ENCODE measurements at regions not wholly inside any gene's neighbourhood (a gene's known extent, or its start where the extent isn't known, plus 50 kb on each side); places are given as distances from the start of the nearest gene placed in this dataset.
"Not testable (repeated sequence)": the region's sequence is repeated elsewhere in the genome, so short reads cannot be mapped to it uniquely, and the experiment has no call there.

- not testable (repeated sequence) for DNase-seq
Measured at GRCh38 chr7:159335181-159335926, 190.7 kb upstream of the VIPR2 start.

- not testable (repeated sequence) for DNase-seq
Measured at GRCh38 chr7:159332854-159333479, 188.3 kb upstream of the VIPR2 start.

- DNase-seq = no peak
Measured at GRCh38 chr7:159331462-159331861, 186.8 kb upstream of the VIPR2 start.

DNA sequence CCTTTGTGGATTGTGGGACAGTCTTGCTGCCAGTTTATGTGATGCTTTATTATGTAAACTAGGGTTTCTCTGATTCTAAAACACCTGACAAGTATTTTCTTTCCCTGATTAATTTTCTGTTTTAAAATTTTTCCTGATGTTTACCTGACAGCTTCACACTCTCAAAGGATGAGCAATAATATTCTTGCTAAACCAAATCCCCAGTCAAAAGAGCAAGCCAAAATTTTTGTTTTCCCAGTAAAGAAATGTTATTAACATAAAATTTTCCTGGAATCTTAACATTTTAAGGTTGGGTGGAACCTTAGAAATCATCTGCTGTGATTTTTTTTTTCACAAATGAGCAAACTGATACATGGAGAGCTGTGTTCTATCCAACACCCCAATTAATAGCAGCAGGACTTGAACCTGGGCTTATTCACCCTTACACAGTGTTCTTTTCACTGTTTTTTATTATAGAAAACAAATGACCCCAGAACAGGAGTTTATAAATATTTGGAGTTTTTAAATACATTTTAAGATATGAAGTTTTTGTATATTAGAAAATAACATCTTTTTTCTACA lies 185.2 kb upstream of the VIPR2 start:
- no peak for DNase-seq

GRCh38 chr7:159328096-159328495 lies 183.4 kb upstream of the VIPR2 start:
- DNase-seq = no peak

- DNase-seq = no peak
Measured at GRCh38 chr7:159323359-159323758, 178.7 kb upstream of the VIPR2 start.

DNA sequence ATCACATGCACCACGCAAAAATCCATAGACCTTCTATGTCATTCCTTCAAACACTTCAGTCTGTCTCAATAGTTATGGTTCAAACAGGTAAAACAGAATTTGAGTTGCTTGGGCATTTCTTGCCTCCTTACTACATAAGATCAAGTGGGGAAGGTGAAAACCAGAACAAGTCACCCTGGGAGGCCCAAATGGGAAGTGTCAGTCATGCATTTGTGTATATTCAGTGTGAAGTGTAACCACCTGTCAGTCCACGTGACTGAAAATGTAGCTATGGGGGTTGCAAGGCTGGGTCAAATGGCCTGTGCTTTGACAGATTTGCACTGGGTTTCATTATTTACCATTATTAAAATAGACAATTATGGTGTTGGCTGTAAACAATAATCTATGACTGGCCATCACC lies 176.6 kb upstream of the VIPR2 start:
- no peak for DNase-seq

- DNase-seq = no peak
Measured at GRCh38 chr7:159318682-159319351, 174.2 kb upstream of the VIPR2 start.

DNA sequence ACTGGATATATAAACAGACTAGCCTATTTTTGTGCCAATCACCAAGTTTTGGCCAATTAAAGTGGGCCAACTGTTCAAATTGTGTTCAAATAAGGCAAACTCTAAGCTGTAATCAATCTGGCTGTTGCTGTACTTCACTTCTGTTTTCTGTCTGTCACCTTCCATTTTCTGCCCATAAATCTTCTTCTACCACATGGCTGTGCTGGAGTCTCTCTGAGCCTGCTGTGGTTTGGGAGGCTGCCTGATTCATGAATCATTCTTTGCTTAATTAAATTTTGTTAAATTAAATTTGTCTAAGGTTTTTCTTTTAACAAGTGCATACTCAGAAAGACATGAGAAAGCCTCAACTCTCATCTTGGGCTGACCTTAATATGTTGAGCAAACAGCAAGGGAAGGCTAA lies 172.6 kb upstream of the VIPR2 start:
- no peak for DNase-seq

DNA sequence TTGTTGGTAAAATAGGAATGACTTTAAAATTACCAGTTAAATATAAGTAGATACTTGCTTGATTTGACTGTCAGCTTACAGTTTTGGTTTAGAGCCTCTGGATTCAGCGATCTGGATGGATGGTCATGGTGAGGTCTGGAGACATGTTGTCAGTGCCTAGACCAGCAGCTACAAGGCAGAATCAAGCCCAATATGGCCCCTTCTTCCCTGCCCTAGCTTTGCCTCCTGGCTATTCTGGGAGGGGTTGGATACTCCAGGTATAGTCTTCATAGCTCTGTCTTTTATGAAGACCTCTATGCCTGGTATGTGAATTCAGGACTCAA lies 166.5 kb upstream of the VIPR2 start:
- DNase-seq = no peak

GRCh38 chr7:159310457-159311171 lies 165.9 kb upstream of the VIPR2 start:
- no peak for DNase-seq

DNA sequence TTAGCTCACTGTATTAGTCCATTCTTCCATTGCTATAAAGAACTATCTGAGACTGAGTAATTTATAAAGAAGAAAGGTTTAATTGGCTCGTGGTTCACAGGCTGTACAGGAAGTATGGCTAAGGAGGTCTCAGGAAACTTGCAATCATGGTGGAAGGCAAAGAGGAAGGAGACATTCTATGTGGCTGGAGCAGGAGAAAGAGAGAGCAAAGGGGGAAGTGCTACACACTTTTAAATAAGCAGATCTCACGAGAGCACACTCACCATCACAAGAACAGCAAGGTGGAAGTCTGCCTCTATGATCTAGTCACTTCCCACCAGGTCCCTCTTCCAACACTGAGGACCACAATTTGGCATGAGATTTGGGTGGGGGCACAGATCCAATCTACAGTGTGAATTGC lies 164.5 kb upstream of the VIPR2 start:
- DNase-seq = not testable (repeated sequence)

GRCh38 chr7:159306012-159306411 lies 161.3 kb upstream of the VIPR2 start:
- DNase-seq = no peak

- DNase-seq = not testable (repeated sequence)
Measured at GRCh38 chr7:159305185-159305584, 160.5 kb upstream of the VIPR2 start.

DNA sequence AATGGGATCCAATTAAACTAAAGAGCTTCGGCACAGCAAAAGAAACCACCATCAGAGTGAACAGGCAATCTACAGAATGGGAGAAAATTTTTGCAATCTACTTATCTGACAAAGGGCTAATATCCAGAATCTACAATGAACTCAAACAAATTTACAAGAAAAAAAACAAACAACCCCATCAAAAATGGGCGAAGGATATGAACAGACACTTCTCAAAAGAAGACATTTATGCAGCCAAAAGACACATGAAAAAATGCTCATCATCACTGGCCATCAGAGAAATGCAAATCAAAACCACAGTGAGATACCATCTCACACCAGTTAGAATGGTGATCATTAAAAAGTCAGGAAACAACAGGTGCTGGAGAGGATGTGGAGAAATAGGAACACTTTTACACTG lies 158.8 kb upstream of the VIPR2 start:
- not testable (repeated sequence) for DNase-seq

DNA sequence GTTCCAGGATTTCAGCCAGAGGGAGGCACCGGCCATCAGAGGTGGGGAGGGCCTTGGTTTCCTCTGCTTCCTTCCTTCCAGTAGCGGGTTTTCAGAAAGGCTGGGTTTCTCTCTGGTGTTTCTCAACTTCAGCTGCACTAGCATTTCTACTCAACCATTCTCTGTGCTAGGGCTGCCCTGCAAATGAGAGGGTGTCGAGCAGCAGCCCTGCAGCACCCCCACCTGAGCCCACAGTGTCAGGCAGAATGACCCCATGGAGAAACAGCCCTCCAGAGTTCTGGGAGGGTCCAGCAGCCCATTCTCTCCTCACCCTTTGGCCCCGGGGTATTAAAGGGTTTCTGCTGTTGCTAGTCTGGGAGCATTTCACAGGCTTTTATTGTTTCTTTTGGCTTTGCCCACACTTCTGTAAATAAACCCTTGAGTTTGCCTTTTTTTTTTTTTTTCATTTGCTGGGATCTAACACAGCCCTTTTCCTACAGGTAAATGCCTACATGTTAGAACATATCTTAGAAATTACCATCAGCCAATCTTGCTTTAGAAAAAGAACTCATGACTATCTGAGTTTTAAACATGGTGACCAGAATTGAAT lies 151.5 kb upstream of the VIPR2 start:
- DNase-seq = no peak

GRCh38 chr7:159286487-159286886 lies 141.8 kb upstream of the VIPR2 start:
- DNase-seq = not testable (repeated sequence)

GRCh38 chr7:159281573-159281972 lies 136.9 kb upstream of the VIPR2 start:
- no peak for DNase-seq

GRCh38 chr7:159280008-159280407 lies 135.3 kb upstream of the VIPR2 start:
- DNase-seq = no peak

DNA sequence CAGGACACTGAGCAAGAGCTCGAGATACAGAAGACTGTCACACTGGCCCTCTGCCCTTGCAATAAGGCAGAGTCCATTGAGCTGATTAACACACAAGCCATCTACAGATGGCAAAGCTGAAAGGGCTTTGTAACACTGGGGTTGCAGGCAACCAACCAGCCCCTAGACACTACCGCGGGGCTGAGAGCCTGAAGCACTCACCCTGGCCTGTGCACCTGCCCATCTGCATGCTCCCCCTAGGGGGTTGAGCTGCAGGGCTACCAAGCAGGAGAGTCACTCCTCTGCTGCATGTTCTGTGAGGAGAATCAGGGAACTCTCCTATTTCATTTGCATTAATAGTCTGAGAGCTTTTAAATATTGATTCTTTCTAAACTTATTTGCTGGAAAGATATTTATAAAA lies 128.1 kb upstream of the VIPR2 start:
- no peak for DNase-seq

GRCh38 chr7:159271781-159272180 lies 127.1 kb upstream of the VIPR2 start:
- DNase-seq = no peak

GRCh38 chr7:159269745-159270144 lies 125.1 kb upstream of the VIPR2 start:
- DNase-seq = no peak

GRCh38 chr7:159263430-159263829 lies 118.8 kb upstream of the VIPR2 start:
- DNase-seq = no peak
